Bronchial epithelial cell (primary cell): ENCODE measurements at regions not wholly inside any gene's neighbourhood (a gene's known extent, or its start where the extent isn't known, plus 50 kb on each side); places are given as distances from the start of the nearest gene placed in this dataset.

Experiments
- DNase-seq: peaks from one replicate; pipeline ENCODE4 v3.0.0-alpha.2; 2010; ENCODE audit warnings: low read depth
- FAIRE-seq: peaks from 2 replicates; lab custom pipeline; 2011; peaks lifted over from hg19 to GRCh38; lab: Jason Lieb, UNC
- H3K27me3 ChIP-seq: 2 replicates; pipeline ENCODE4 v1.5.1; 2011; ENCODE audit warnings: low read length; ENCODE audit not compliant: control insufficient read depth, insufficient read depth
- H3K36me3 ChIP-seq: 2 replicates; pipeline ENCODE4 v1.5.1; 2011; ENCODE audit warnings: low read length; ENCODE audit not compliant: control insufficient read depth, insufficient read depth
- H3K4me3 ChIP-seq: 2 replicates; pipeline ENCODE4 v1.5.1; 2011; ENCODE audit warnings: mild to moderate bottlenecking, low read depth, low read length, control low read depth
- CTCF ChIP-seq: IDR thresholded peaks from 2 replicates; pipeline ENCODE4 v1.5.1; 2011; ENCODE audit warnings: mild to moderate bottlenecking, moderate library complexity, low read length, control low read depth, inconsistent platforms; ENCODE audit not compliant: insufficient read depth, severe bottlenecking

- no peak for FAIRE-seq
- TF ChIP-seq CTCF: no peak
- DNase-seq: no peak
These were observed 482.2 kb downstream of the SLITRK5 start for GRCh38 chr13:88153353-88153752.

GRCh38 chr13:88154001-88154400 is 482.8 kb downstream of the SLITRK5 start:
- FAIRE-seq: no peak
- no peaks in the 10 kb centered on the region for H3K27me3 ChIP-seq
- no peaks in the 10 kb centered on the region for H3K36me3 ChIP-seq
- no peak overlapping the region for H3K4me3 ChIP-seq
- no peak for TF ChIP-seq CTCF
- DNase-seq: no peak

More at GRCh38 chr13:88153353-88153752, 482.2 kb downstream of the SLITRK5 start:
- Histone ChIP-seq H3K4me3 (no peak overlapping the region), H3K27me3 (no peaks in the 10 kb centered on the region), H3K36me3 (no peaks in the 10 kb centered on the region)

GRCh38 chr13:88162076-88162702 is 491.0 kb downstream of the SLITRK5 start:
- no peak for TF ChIP-seq CTCF
- no peak for DNase-seq

GRCh38 chr13:88176231-88176630 is 505.1 kb downstream of the SLITRK5 start:
- peak; percentile 39 for DNase-seq
- H3K27me3 ChIP-seq: no peaks in the 10 kb centered on the region
- no peak for FAIRE-seq
- no peak for TF ChIP-seq CTCF
- H3K4me3 ChIP-seq: no peak overlapping the region
- no peaks in the 10 kb centered on the region for H3K36me3 ChIP-seq

More at GRCh38 chr13:88162076-88162702, 491.0 kb downstream of the SLITRK5 start:
- FAIRE-seq: no peak
- Histone ChIP-seq H3K27me3 (no peaks in the 10 kb centered on the region), H3K4me3 (no peak overlapping the region), H3K36me3 (no peaks in the 10 kb centered on the region)

GRCh38 chr13:88183440-88183839 is 512.3 kb downstream of the SLITRK5 start:
- no peak for DNase-seq
- TF ChIP-seq CTCF: no peak
- no peak for FAIRE-seq

GRCh38 chr13:88188986-88189385 is 517.8 kb downstream of the SLITRK5 start:
- H3K4me3 ChIP-seq: no peak overlapping the region
- no peaks in the 10 kb centered on the region for H3K27me3 ChIP-seq
- H3K36me3 ChIP-seq: no peaks in the 10 kb centered on the region
- no peak for TF ChIP-seq CTCF
- DNase-seq: no peak
- FAIRE-seq: no peak

More at GRCh38 chr13:88183440-88183839, 512.3 kb downstream of the SLITRK5 start:
- no peaks in the 10 kb centered on the region for H3K27me3 ChIP-seq
- H3K4me3 ChIP-seq: no peak overlapping the region
- H3K36me3 ChIP-seq: no peaks in the 10 kb centered on the region
